DND-41 (cell line): ENCODE measurements at regions not wholly inside any gene's neighbourhood (a gene's known extent, or its start where the extent isn't known, plus 50 kb on each side); places are given as distances from the start of the nearest gene placed in this dataset.

Experiments
- EZH2 ChIP-seq: IDR thresholded peaks from 3 replicates; pipeline ENCODE4 v1.6.1; 2012; ENCODE audit warnings: borderline replicate concordance, low read depth, mild to moderate bottlenecking, moderate library complexity, low read length, inconsistent platforms; ENCODE audit not compliant: severe bottlenecking
- TF ChIP-seq, protein P1 (sequence below): IDR thresholded peaks from 2 replicates; pipeline ENCODE4 v1.5.1; 2012; ENCODE audit warnings: borderline replicate concordance, low read length, moderate library complexity, mild to moderate bottlenecking; ENCODE audit not compliant: poor library complexity, severe bottlenecking; ENCODE audit errors: extremely low read depth

DNA sequence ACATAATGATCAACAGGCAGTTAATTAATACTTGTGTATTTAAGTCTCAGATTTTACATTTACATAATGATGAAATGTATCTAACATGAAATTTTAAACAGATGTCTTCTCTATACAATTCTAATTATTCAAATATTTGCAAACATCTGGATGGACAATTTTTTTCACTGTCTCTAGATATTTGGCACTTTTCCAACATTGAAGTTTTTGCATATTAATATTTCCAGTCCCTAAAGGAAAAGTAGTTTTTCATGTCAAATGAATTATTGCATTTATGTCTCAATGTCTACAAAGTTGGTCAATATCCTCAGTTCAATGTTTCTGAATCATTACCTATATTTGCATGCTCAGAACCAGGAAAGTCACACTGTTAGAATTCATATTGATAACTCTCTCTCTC lies 560.9 kb upstream of the PKDCC start:
- TF ChIP-seq, protein P1, sequence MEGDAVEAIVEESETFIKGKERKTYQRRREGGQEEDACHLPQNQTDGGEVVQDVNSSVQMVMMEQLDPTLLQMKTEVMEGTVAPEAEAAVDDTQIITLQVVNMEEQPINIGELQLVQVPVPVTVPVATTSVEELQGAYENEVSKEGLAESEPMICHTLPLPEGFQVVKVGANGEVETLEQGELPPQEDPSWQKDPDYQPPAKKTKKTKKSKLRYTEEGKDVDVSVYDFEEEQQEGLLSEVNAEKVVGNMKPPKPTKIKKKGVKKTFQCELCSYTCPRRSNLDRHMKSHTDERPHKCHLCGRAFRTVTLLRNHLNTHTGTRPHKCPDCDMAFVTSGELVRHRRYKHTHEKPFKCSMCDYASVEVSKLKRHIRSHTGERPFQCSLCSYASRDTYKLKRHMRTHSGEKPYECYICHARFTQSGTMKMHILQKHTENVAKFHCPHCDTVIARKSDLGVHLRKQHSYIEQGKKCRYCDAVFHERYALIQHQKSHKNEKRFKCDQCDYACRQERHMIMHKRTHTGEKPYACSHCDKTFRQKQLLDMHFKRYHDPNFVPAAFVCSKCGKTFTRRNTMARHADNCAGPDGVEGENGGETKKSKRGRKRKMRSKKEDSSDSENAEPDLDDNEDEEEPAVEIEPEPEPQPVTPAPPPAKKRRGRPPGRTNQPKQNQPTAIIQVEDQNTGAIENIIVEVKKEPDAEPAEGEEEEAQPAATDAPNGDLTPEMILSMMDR: no peak
- TF ChIP-seq EZH2: no peak
